ENCODE measurements at regions not wholly inside any gene's neighbourhood (a gene's known extent, or its start where the extent isn't known, plus 50 kb on each side); places are given as distances from the start of the nearest gene placed in this dataset.

DNA sequence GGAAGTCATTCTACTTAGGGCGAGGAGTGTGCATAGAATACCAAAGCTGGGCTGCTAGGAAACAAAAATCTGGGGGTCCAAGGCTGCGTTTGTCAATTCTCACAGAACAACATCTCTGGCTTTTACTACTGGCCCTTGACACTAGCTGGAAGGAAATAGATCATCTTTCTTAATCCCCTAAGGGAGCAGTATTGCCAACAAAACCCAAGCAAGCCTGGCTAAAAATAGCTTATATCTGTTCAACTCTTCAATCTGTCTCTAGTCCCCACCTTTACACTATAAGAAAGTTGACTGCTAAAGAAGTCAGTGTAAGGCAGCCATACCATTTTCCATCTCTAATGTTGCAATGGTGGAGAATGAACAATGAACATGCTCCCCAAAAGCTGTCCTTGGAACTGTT is 107.8 kb upstream of the SPRY2 start:
- Histone ChIP-seq H3K79me2 (ENCODE audit: low read length) (no peaks in the 10 kb centered on the region), H3K36me3 (ENCODE audit: low read depth, low read length) (no peaks in the 10 kb centered on the region), H3K9ac (ENCODE audit: low read length) (no peak overlapping the region), H3K4me3 (ENCODE audit: low read length) (no peak overlapping the region), H3F3A (ENCODE audit: low read length, unreplicated experiment) (no peaks in the 10 kb centered on the region), H3K4me1 (ENCODE audit: insufficient read depth, low read length) (no peaks in the 10 kb centered on the region), H4K20me1 (ENCODE audit: low read length) (no peaks in the 10 kb centered on the region), H3K9me3 (ENCODE audit: low read length) (no peaks in the 10 kb centered on the region), H2AFZ (ENCODE audit: low read length) (no peak overlapping the region), H3K9me2 (replicated peaks; ENCODE audit: low read length) (no peaks in the 10 kb centered on the region), H3K4me2 (ENCODE audit: low read length) (no peak overlapping the region), H3K27ac (ENCODE audit: low read length) (no peak overlapping the region), H3K27me3 (ENCODE audit: low read length) (no peaks in the 10 kb centered on the region)
- ATAC-seq, result no peak
- TF ChIP-seq, protein P1, sequence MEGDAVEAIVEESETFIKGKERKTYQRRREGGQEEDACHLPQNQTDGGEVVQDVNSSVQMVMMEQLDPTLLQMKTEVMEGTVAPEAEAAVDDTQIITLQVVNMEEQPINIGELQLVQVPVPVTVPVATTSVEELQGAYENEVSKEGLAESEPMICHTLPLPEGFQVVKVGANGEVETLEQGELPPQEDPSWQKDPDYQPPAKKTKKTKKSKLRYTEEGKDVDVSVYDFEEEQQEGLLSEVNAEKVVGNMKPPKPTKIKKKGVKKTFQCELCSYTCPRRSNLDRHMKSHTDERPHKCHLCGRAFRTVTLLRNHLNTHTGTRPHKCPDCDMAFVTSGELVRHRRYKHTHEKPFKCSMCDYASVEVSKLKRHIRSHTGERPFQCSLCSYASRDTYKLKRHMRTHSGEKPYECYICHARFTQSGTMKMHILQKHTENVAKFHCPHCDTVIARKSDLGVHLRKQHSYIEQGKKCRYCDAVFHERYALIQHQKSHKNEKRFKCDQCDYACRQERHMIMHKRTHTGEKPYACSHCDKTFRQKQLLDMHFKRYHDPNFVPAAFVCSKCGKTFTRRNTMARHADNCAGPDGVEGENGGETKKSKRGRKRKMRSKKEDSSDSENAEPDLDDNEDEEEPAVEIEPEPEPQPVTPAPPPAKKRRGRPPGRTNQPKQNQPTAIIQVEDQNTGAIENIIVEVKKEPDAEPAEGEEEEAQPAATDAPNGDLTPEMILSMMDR (conservative IDR thresholded peaks at IDR 0.05; ENCODE audit: low read depth, low read length), result no peak
- TF ChIP-seq EZH2 (IDR thresholded peaks at IDR 0.05; ENCODE audit: low read length, unreplicated experiment) (no peak), EZH2phosphoT487 (IDR thresholded peaks at IDR 0.05; ENCODE audit: borderline replicate concordance, low read length) (no peak)
- no TSS peak for BruUV-seq (replicated peaks)
- ChIA-PET CTCF (no interaction called here), POLR2A (ENCODE audit: unreplicated experiment) (no interaction called here)
- no peak for DNase-seq
- intact Hi-C loops (cut with micrococcal nuclease), result no loop called here

DNA sequence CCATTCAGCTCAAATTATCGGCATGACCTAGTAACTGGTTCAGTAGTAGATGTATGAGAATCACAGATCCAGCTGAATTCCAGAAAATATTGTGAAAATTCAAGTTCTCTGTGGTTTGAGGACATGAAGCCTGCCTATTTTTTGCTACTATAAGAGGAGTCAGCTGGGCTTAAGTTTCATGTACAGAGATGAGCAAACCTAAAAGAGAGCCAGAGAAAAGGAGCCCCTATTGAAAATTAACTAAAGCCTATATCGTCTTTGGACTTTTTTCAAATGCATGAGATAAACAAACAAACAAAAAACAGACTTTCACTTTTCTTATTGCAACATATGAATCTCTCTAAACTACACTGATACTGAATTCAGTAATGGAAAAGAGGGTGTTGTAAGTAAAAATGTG is 106.8 kb upstream of the SPRY2 start:
- CTCF ChIA-PET, result no interaction called here
- POLR2A ChIA-PET (ENCODE audit: unreplicated experiment), result no interaction called here
- Histone ChIP-seq H3F3A (ENCODE audit: low read length, unreplicated experiment) (no peaks in the 10 kb centered on the region), H3K27me3 (ENCODE audit: low read length) (no peaks in the 10 kb centered on the region), H3K27ac (ENCODE audit: low read length) (no peak overlapping the region), H3K9me2 (replicated peaks; ENCODE audit: low read length) (no peaks in the 10 kb centered on the region), H4K20me1 (ENCODE audit: low read length) (no peaks in the 10 kb centered on the region), H3K4me1 (ENCODE audit: insufficient read depth, low read length) (no peaks in the 10 kb centered on the region), H3K4me2 (ENCODE audit: low read length) (no peak overlapping the region), H2AFZ (ENCODE audit: low read length) (no peak overlapping the region), H3K4me3 (ENCODE audit: low read length) (no peak overlapping the region), H3K9ac (ENCODE audit: low read length) (no peak overlapping the region), H3K9me3 (ENCODE audit: low read length) (no peaks in the 10 kb centered on the region), H3K79me2 (ENCODE audit: low read length) (no peaks in the 10 kb centered on the region), H3K36me3 (ENCODE audit: low read depth, low read length) (no peaks in the 10 kb centered on the region)
- BruUV-seq (replicated peaks), result no TSS peak
- ATAC-seq (no peak), DNase-seq (no peak)
- TF ChIP-seq EZH2phosphoT487 (IDR thresholded peaks at IDR 0.05; ENCODE audit: borderline replicate concordance, low read length) (no peak), EZH2 (IDR thresholded peaks at IDR 0.05; ENCODE audit: low read length, unreplicated experiment) (no peak)
- TF ChIP-seq, protein P1 (conservative IDR thresholded peaks at IDR 0.05; ENCODE audit: low read depth, low read length), result no peak
- intact Hi-C loops (cut with micrococcal nuclease), result no loop called here

DNA sequence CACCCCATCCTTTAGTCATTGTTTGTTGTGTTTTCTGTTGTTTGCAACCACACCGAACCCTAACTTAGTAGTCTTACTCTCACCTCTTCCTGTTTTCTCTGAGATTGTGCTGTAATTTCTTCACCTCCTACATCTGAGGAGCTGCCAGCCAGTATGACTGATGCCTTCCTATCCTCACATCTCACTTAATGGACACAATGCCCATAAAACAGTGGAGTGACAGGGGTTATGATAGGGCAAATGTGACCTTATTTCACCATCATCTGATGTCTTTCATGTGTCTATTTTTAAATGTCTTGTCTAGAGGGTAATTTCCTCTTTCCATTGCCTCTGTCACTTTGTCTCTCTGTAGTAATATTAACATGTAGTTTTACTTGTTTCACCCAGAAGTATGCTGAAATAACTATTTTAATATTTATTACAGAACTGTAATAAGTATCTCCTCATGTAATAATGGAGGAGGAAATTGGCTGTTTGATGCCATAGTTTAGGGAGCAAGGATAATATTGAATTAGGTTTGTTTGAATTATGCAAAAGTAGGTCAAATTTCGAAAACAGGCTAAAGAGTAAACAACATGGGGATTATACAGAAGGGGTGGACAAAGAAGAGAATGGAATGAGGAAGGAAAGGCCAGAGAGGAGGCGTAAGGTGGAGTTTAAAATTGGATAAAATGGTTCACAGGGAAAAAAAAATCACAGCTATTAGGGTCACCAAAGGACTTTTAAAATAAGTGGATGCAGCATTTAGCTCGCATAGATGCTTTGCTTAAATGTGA is 103.5 kb upstream of the SPRY2 start:
- CTCF ChIA-PET, result interaction anchor here (0.6 kb wide), 1 partner anchor 65 kb away, joined by 5 read pairs; no protein-coding TSS in a partner anchor
- no peaks in the 10 kb centered on the region for H3K9me2 ChIP-seq (replicated peaks; ENCODE audit: low read length)
- H3K9me3 ChIP-seq (ENCODE audit: low read length), result no peaks in the 10 kb centered on the region
- intact Hi-C loops (cut with micrococcal nuclease), result no loop called here
- no peak overlapping the region for H3K4me2 ChIP-seq (ENCODE audit: low read length)
- no peaks in the 10 kb centered on the region for H3F3A ChIP-seq (ENCODE audit: low read length, unreplicated experiment)
- no peaks in the 10 kb centered on the region for H3K36me3 ChIP-seq (ENCODE audit: low read depth, low read length)
- H3K4me1 ChIP-seq (ENCODE audit: insufficient read depth, low read length), result no peaks in the 10 kb centered on the region
- TF ChIP-seq EZH2 (IDR thresholded peaks at IDR 0.05; ENCODE audit: low read length, unreplicated experiment) (no peak), EZH2phosphoT487 (IDR thresholded peaks at IDR 0.05; ENCODE audit: borderline replicate concordance, low read length) (no peak)
- TF ChIP-seq, protein P1 (conservative IDR thresholded peaks at IDR 0.05; ENCODE audit: low read depth, low read length), result no peak
- H2AFZ ChIP-seq (ENCODE audit: low read length), result no peak overlapping the region
- no peaks in the 10 kb centered on the region for H3K27me3 ChIP-seq (ENCODE audit: low read length)
- H3K79me2 ChIP-seq (ENCODE audit: low read length), result no peaks in the 10 kb centered on the region
- H3K9ac ChIP-seq (ENCODE audit: low read length), result no peak overlapping the region
- POLR2A ChIA-PET (ENCODE audit: unreplicated experiment), result no interaction called here
- H3K4me3 ChIP-seq (ENCODE audit: low read length), result no peak overlapping the region
- ATAC-seq (no peak), DNase-seq (no peak)
- no TSS peak for BruUV-seq (replicated peaks)
- H4K20me1 ChIP-seq (ENCODE audit: low read length), result no peaks in the 10 kb centered on the region
- no peak overlapping the region for H3K27ac ChIP-seq (ENCODE audit: low read length)
